Calu3 (cell line): ENCODE measurements at regions not wholly inside any gene's neighbourhood (a gene's known extent, or its start where the extent isn't known, plus 50 kb on each side); places are given as distances from the start of the nearest gene placed in this dataset.

Source experiments
- BruUV-seq: library from RNA; stranded (reverse); fragments of 400-500 nt; replicated peaks from 2 replicates; lab custom pipeline; 2021; lab: Mats Ljungman, UMichigan
- CTCF ChIA-PET: fragments of 300-600 bp; sonication (Branson Sonifier 250); formaldehyde crosslinking; loops from one replicate; lab custom pipeline; 2022; ENCODE audit warnings: antibody characterized with exemption; lab: Charles Lee
- DNase-seq: peaks from one replicate; pipeline ENCODE4 v3.0.0; 2022
- H3K27ac Mint-ChIP-seq: one replicate; pipeline ENCODE4 v1.8.0; 2022; ENCODE audit warnings: mixed read lengths; ENCODE audit not compliant: unreplicated experiment
- H3K27me3 Mint-ChIP-seq: one replicate; pipeline ENCODE4 v1.8.0; 2022; ENCODE audit warnings: mixed read lengths; ENCODE audit not compliant: unreplicated experiment
- H3K36me3 Mint-ChIP-seq: one replicate; pipeline ENCODE4 v1.8.0; 2022; ENCODE audit warnings: mild to moderate bottlenecking, moderate library complexity, mixed read lengths; ENCODE audit not compliant: insufficient read depth, unreplicated experiment
- H3K4me1 Mint-ChIP-seq: one replicate; pipeline ENCODE4 v1.8.0; 2022; ENCODE audit warnings: mild to moderate bottlenecking, low read depth, mixed read lengths; ENCODE audit not compliant: unreplicated experiment
- H3K4me3 Mint-ChIP-seq: one replicate; pipeline ENCODE4 v1.8.0; 2022; ENCODE audit warnings: mild to moderate bottlenecking, low read depth, moderate library complexity, mixed read lengths; ENCODE audit not compliant: unreplicated experiment
- H3K9me3 Mint-ChIP-seq: one replicate; pipeline ENCODE4 v1.8.0; 2022; ENCODE audit warnings: low read depth, mixed read lengths; ENCODE audit not compliant: unreplicated experiment
- CTCF ChIP-seq: fragments of 200-600 bp; IDR thresholded peaks from one replicate; pipeline ENCODE4 v1.8.0; 2022; ENCODE audit warnings: antibody characterized with exemption; ENCODE audit not compliant: unreplicated experiment
- intact Hi-C: fragments of 100-400 bp; cut with micrococcal nuclease; formaldehyde crosslinking; loops from one replicate; pipeline ENCODE4 v1.10.0; 2022; ENCODE audit not compliant: unreplicated experiment

GRCh38 chr18:8536231-8536630, 73.0 kb upstream of the RAB12 start:
- Mint-ChIP-seq H3K27me3 (peaks cover 59% of the 10 kb centered on the region), H3K9me3 (peaks cover 6% of the 10 kb centered on the region), H3K4me3 (no peak overlapping the region), H3K36me3 (no peaks in the 10 kb centered on the region), H3K27ac (no peak overlapping the region), H3K4me1 (no peaks in the 10 kb centered on the region)
- TF ChIP-seq CTCF: no peak
- BruUV-seq: no TSS peak
- no peak for DNase-seq
- intact Hi-C loops: no loop called here
- CTCF ChIA-PET: no interaction called here

- peaks cover 52% of the 10 kb centered on the region for H3K27me3 Mint-ChIP-seq
- H3K4me1 Mint-ChIP-seq: no peaks in the 10 kb centered on the region
- CTCF ChIA-PET: no interaction called here
- intact Hi-C loops: no loop called here
- H3K36me3 Mint-ChIP-seq: no peaks in the 10 kb centered on the region
- BruUV-seq: no TSS peak
- no peak for TF ChIP-seq CTCF
- DNase-seq: no peak
- no peak overlapping the region for H3K4me3 Mint-ChIP-seq
- H3K27ac Mint-ChIP-seq: no peak overlapping the region
- peaks cover 2% of the 10 kb centered on the region for H3K9me3 Mint-ChIP-seq
Measured at GRCh38 chr18:8536922-8537321, 72.3 kb upstream of the RAB12 start.

- Mint-ChIP-seq H3K9me3 (no peaks in the 10 kb centered on the region), H3K4me3 (no peak overlapping the region), H3K27ac (no peak overlapping the region), H3K4me1 (no peaks in the 10 kb centered on the region), H3K36me3 (no peaks in the 10 kb centered on the region), H3K27me3 (peaks cover 48% of the 10 kb centered on the region)
- no peak for TF ChIP-seq CTCF
- no peak for DNase-seq
- intact Hi-C loops: no loop called here
- CTCF ChIA-PET: no interaction called here
- no TSS peak for BruUV-seq
Measured at GRCh38 chr18:8537400-8537799, 71.8 kb upstream of the RAB12 start.

GRCh38 chr18:8538935-8539334, 70.3 kb upstream of the RAB12 start:
- H3K4me3 Mint-ChIP-seq: no peak overlapping the region
- peaks cover 52% of the 10 kb centered on the region for H3K27me3 Mint-ChIP-seq
- H3K9me3 Mint-ChIP-seq: no peaks in the 10 kb centered on the region
- CTCF ChIA-PET: interaction anchor here (0.8 kb wide), 1 partner anchor 13 kb away, joined by 3 read pairs; no protein-coding TSS in a partner anchor
- BruUV-seq: no TSS peak
- no peak for DNase-seq
- intact Hi-C loops: no loop called here
- no peak overlapping the region for H3K27ac Mint-ChIP-seq
- no peak for TF ChIP-seq CTCF
- H3K36me3 Mint-ChIP-seq: no peaks in the 10 kb centered on the region
- no peaks in the 10 kb centered on the region for H3K4me1 Mint-ChIP-seq
